Activated T-cell treated with anti-CD3 and anti-CD28 coated beads, Interleukin-2, amount 50 U/mL, for 72 hours (primary cell): ENCODE measurements at regions not wholly inside any gene's neighbourhood (a gene's known extent, or its start where the extent isn't known, plus 50 kb on each side); places are given as distances from the start of the nearest gene placed in this dataset.
"Not testable (repeated sequence)": the region's sequence is repeated elsewhere in the genome, so short reads cannot be mapped to it uniquely, and the experiment has no call there.

Experiments used
- ATAC-seq, 2 donors: fragments of 150-1000 bp; cut with Tn5 transposase; replicated peaks in 1 of 2; 2 replicates each; pipeline ENCODE4 v1.10.0; 2021; ENCODE audit warnings: moderate library complexity in 2 of 2, mild to moderate bottlenecking in 1 of 2
- DNase-seq, 2 donors: peaks; one replicate each; pipeline ENCODE4 v3.0.0; 2021 to 2022; ENCODE audit warnings: mixed read lengths in 1 of 2
- H3K27ac Mint-ChIP-seq: one replicate; pipeline ENCODE4 v1.8.0; 2022; ENCODE audit warnings: mild to moderate bottlenecking, moderate library complexity, mixed read lengths
- H3K27me3 Mint-ChIP-seq: one replicate; pipeline ENCODE4 v1.8.0; 2022; ENCODE audit warnings: low read depth, mixed read lengths
- H3K36me3 Mint-ChIP-seq, 2 donors: one replicate each; pipeline ENCODE4 v1.8.0; 2022; ENCODE audit warnings: mixed read lengths in 2 of 2, mild to moderate bottlenecking in 1 of 2; ENCODE audit not compliant: insufficient read depth in 2 of 2
- H3K4me1 Mint-ChIP-seq: one replicate; pipeline ENCODE4 v1.8.0; 2022; ENCODE audit warnings: low read depth, mixed read lengths
- H3K4me3 Mint-ChIP-seq, 2 donors: one replicate each; pipeline ENCODE4 v1.8.0; 2022; ENCODE audit warnings: mild to moderate bottlenecking in 2 of 2, mixed read lengths in 2 of 2, moderate library complexity in 2 of 2
- H3K9me3 Mint-ChIP-seq, 2 donors: one replicate each; pipeline ENCODE4 v1.8.0; 2022; ENCODE audit warnings: mixed read lengths in 2 of 2

GRCh38 chr2:122542236-122542635 lies 786.8 kb downstream of the TSN start:
- H3K27me3 Mint-ChIP-seq: no peaks in the 10 kb centered on the region
- peaks cover 3% of the 10 kb centered on the region in 2 donors for H3K9me3 Mint-ChIP-seq
- no peaks in the 10 kb centered on the region for H3K4me1 Mint-ChIP-seq
- no peak overlapping the region for H3K27ac Mint-ChIP-seq
- H3K36me3 Mint-ChIP-seq: no peaks in the 10 kb centered on the region
- no peak for ATAC-seq
- H3K4me3 Mint-ChIP-seq: no peak overlapping the region
- DNase-seq: no peak

GRCh38 chr2:122542646-122543045 lies 787.2 kb downstream of the TSN start:
- DNase-seq (no peak), ATAC-seq (no peak)
- Mint-ChIP-seq H3K4me1 (no peaks in the 10 kb centered on the region), H3K27ac (no peak overlapping the region), H3K36me3 (no peaks in the 10 kb centered on the region), H3K9me3 (peaks cover 3% of the 10 kb centered on the region in 2 donors), H3K4me3 (no peak overlapping the region), H3K27me3 (no peaks in the 10 kb centered on the region)

GRCh38 chr2:122543815-122544214 lies 788.4 kb downstream of the TSN start:
- peaks cover 3 to 6% of the 10 kb centered on the region in 2 donors for H3K9me3 Mint-ChIP-seq
- no peaks in the 10 kb centered on the region for H3K4me1 Mint-ChIP-seq
- no peak for DNase-seq
- H3K4me3 Mint-ChIP-seq: no peak overlapping the region
- ATAC-seq: no peak
- H3K27ac Mint-ChIP-seq: no peak overlapping the region
- H3K36me3 Mint-ChIP-seq: no peaks in the 10 kb centered on the region
- H3K27me3 Mint-ChIP-seq: no peaks in the 10 kb centered on the region

GRCh38 chr2:122545821-122546220 lies 790.4 kb downstream of the TSN start:
- H3K27me3 Mint-ChIP-seq: no peaks in the 10 kb centered on the region
- no peak for ATAC-seq
- H3K36me3 Mint-ChIP-seq: peaks cover 0 to 4% of the 10 kb centered on the region in 2 donors
- DNase-seq: no peak
- no peaks in the 10 kb centered on the region for H3K4me1 Mint-ChIP-seq
- peaks cover 11 to 13% of the 10 kb centered on the region in 2 donors for H3K9me3 Mint-ChIP-seq
- H3K27ac Mint-ChIP-seq: no peak overlapping the region
- no peak overlapping the region for H3K4me3 Mint-ChIP-seq

GRCh38 chr2:122562775-122563174 lies 807.3 kb downstream of the TSN start:
- ATAC-seq (no peak), DNase-seq (no peak)
- Mint-ChIP-seq H3K36me3 (no peaks in the 10 kb centered on the region), H3K27ac (no peak overlapping the region), H3K4me1 (no peaks in the 10 kb centered on the region), H3K4me3 (no peak overlapping the region), H3K27me3 (no peaks in the 10 kb centered on the region), H3K9me3 (no peaks in the 10 kb centered on the region)

- H3K4me3 Mint-ChIP-seq: no peak overlapping the region
- ATAC-seq (no peak), DNase-seq (no peak)
- no peak overlapping the region for H3K27ac Mint-ChIP-seq
- H3K9me3 Mint-ChIP-seq: no peaks in the 10 kb centered on the region
- H3K4me1 Mint-ChIP-seq: no peaks in the 10 kb centered on the region
- no peaks in the 10 kb centered on the region for H3K27me3 Mint-ChIP-seq
- no peaks in the 10 kb centered on the region for H3K36me3 Mint-ChIP-seq
These were observed 808.3 kb downstream of the TSN start for GRCh38 chr2:122563781-122564180.

- H3K4me3 Mint-ChIP-seq: no peak overlapping the region
- DNase-seq (no peak), ATAC-seq (no peak)
- H3K27me3 Mint-ChIP-seq: no peaks in the 10 kb centered on the region
- no peaks in the 10 kb centered on the region for H3K4me1 Mint-ChIP-seq
- H3K36me3 Mint-ChIP-seq: no peaks in the 10 kb centered on the region
- H3K9me3 Mint-ChIP-seq: no peaks in the 10 kb centered on the region
- no peak overlapping the region for H3K27ac Mint-ChIP-seq
These were observed 809.4 kb downstream of the TSN start for GRCh38 chr2:122564843-122565242.

GRCh38 chr2:122565364-122565763 lies 809.9 kb downstream of the TSN start:
- no peak for ATAC-seq

GRCh38 chr2:122570641-122571040 lies 815.2 kb downstream of the TSN start:
- Mint-ChIP-seq H3K27me3 (no peaks in the 10 kb centered on the region), H3K36me3 (peaks cover 0 to 1% of the 10 kb centered on the region in 2 donors), H3K9me3 (peaks cover 2 to 8% of the 10 kb centered on the region in 2 donors), H3K4me1 (no peaks in the 10 kb centered on the region), H3K27ac (no peak overlapping the region), H3K4me3 (no peak overlapping the region)
- ATAC-seq (no peak), DNase-seq (no peak)

More at GRCh38 chr2:122565364-122565763, 809.9 kb downstream of the TSN start:
- H3K27ac Mint-ChIP-seq: no peak overlapping the region
- H3K9me3 Mint-ChIP-seq: peaks cover 0 to under 1% of the 10 kb centered on the region in 2 donors
- DNase-seq: no peak
- H3K36me3 Mint-ChIP-seq: no peaks in the 10 kb centered on the region
- H3K4me3 Mint-ChIP-seq: no peak overlapping the region
- H3K27me3 Mint-ChIP-seq: no peaks in the 10 kb centered on the region
- H3K4me1 Mint-ChIP-seq: no peaks in the 10 kb centered on the region

GRCh38 chr2:122571471-122571870 lies 816.0 kb downstream of the TSN start:
- H3K27me3 Mint-ChIP-seq, H3K9me3 Mint-ChIP-seq, DNase-seq, H3K36me3 Mint-ChIP-seq, H3K4me1 Mint-ChIP-seq, H3K27ac Mint-ChIP-seq, ATAC-seq, H3K4me3 Mint-ChIP-seq: not testable (repeated sequence)

- peaks cover 0 to 1% of the 10 kb centered on the region in 2 donors for H3K36me3 Mint-ChIP-seq
- H3K27me3 Mint-ChIP-seq: no peaks in the 10 kb centered on the region
- H3K27ac Mint-ChIP-seq: no peak overlapping the region
- DNase-seq (no peak), ATAC-seq (no peak)
- H3K4me3 Mint-ChIP-seq: no peak overlapping the region
- H3K4me1 Mint-ChIP-seq: no peaks in the 10 kb centered on the region
- H3K9me3 Mint-ChIP-seq: peaks cover 5 to 9% of the 10 kb centered on the region in 2 donors
These were observed 819.6 kb downstream of the TSN start for GRCh38 chr2:122575076-122575475.

GRCh38 chr2:122583159-122583917 lies 827.9 kb downstream of the TSN start:
- Mint-ChIP-seq H3K36me3 (peaks cover 0 to 1% of the 10 kb centered on the region in 2 donors), H3K27me3 (no peaks in the 10 kb centered on the region), H3K9me3 (peaks cover 9 to 11% of the 10 kb centered on the region in 2 donors), H3K4me3 (no peak overlapping the region), H3K4me1 (no peaks in the 10 kb centered on the region), H3K27ac (no peak overlapping the region)
- no peak for ATAC-seq
- DNase-seq: no peak

- ATAC-seq (no peak), DNase-seq (no peak)
- Mint-ChIP-seq H3K4me1 (no peaks in the 10 kb centered on the region), H3K4me3 (no peak overlapping the region), H3K36me3 (no peaks in the 10 kb centered on the region), H3K27ac (no peak overlapping the region), H3K27me3 (no peaks in the 10 kb centered on the region), H3K9me3 (peaks cover 12 to 15% of the 10 kb centered on the region in 2 donors)
These were observed 835.1 kb downstream of the TSN start for GRCh38 chr2:122590524-122590923.

GRCh38 chr2:122595065-122595464 lies 839.6 kb downstream of the TSN start:
- no peaks in the 10 kb centered on the region for H3K36me3 Mint-ChIP-seq
- no peaks in the 10 kb centered on the region for H3K27me3 Mint-ChIP-seq
- no peak overlapping the region for H3K4me3 Mint-ChIP-seq
- peaks cover 6 to 9% of the 10 kb centered on the region in 2 donors for H3K9me3 Mint-ChIP-seq
- no peak overlapping the region for H3K27ac Mint-ChIP-seq
- DNase-seq (no peak), ATAC-seq (no peak)
- H3K4me1 Mint-ChIP-seq: no peaks in the 10 kb centered on the region
